ENCODE measurements at regions not wholly inside any gene's neighbourhood (a gene's known extent, or its start where the extent isn't known, plus 50 kb on each side); places are given as distances from the start of the nearest gene placed in this dataset.

DNA sequence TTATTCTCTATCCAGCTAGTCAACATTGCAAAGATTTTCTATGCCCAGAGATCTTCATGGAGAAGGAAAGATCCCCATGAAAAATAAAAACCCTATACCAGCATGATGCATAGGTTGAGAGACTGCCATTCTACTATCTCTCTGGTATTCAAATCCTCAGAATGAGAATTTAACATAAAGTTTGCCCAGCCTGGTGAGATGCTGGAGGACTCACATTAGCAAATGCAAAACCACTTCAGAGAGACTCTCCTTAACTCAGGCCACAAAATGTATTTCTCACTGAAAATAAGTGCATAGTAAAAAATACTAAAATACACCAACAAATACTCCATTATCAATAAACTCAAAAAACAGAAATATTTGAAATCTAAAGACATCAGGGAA lies 430.0 kb upstream of the RUNX1 start:
- peaks cover 5% of the 10 kb centered on the region for H3K27me3 ChIP-seq
- no peak overlapping the region for H3K27ac ChIP-seq
- H3K4me1 ChIP-seq = no peaks in the 10 kb centered on the region
- H3K4me3 ChIP-seq = no peak overlapping the region
- H3K36me3 ChIP-seq = no peaks in the 10 kb centered on the region
- no peaks in the 10 kb centered on the region for H3K9me3 ChIP-seq
- TF ChIP-seq, protein P1, sequence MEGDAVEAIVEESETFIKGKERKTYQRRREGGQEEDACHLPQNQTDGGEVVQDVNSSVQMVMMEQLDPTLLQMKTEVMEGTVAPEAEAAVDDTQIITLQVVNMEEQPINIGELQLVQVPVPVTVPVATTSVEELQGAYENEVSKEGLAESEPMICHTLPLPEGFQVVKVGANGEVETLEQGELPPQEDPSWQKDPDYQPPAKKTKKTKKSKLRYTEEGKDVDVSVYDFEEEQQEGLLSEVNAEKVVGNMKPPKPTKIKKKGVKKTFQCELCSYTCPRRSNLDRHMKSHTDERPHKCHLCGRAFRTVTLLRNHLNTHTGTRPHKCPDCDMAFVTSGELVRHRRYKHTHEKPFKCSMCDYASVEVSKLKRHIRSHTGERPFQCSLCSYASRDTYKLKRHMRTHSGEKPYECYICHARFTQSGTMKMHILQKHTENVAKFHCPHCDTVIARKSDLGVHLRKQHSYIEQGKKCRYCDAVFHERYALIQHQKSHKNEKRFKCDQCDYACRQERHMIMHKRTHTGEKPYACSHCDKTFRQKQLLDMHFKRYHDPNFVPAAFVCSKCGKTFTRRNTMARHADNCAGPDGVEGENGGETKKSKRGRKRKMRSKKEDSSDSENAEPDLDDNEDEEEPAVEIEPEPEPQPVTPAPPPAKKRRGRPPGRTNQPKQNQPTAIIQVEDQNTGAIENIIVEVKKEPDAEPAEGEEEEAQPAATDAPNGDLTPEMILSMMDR (IDR thresholded peaks at IDR 0.05) = no peak
- TF ChIP-seq POLR2A (IDR thresholded peaks at IDR 0.05) (no peak), POLR2AphosphoS5 (IDR thresholded peaks at IDR 0.05) (no peak), EP300 (IDR thresholded peaks at IDR 0.05) (no peak)
- no peak for DNase-seq (ENCODE audit: low spot score in 2 of 2)

DNA sequence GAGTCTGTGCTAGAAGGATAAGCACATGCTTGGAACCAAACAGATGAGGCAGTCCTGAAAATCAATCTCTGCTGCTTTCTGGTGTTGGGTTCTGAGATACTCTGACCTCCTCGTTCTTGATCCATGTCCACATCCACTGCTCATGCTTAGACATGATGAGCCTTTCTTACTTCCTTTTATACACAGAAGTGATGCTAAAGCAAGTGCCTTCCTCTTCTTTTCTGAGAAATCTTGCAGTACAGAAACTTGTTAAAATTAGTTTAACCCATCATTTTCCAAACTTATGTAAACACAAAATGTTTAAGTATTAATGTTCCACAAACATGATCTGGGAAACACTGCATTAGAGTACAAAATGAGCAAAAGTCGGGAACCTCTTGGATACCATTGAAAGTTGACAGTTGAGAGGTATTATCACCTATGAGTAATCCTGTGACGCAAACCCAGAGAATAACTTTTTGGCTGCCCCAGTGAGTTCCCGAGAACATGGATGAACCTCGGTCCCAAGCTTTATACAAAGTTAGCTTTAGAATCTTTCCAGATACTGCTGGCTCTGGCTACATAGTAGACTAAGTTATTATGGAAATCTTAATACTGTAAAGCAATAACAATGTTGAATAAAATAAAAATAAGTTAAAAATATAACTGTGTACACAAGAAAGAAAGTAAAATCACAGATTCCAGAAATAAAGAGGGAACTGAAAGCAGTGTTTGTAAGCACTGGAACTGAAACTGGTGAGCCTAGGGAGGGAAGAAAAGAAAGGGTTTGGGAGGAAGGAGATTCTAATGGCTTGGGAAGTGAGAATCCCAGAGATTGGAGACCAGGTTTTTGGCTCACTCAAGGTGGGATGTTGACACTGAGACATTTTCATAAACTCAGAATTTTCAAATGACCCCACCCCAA lies 429.3 kb upstream of the RUNX1 start:
- TF ChIP-seq POLR2A (IDR thresholded peaks at IDR 0.05) = no peak
- no peak for DNase-seq (ENCODE audit: low spot score in 2 of 2)
- Histone ChIP-seq H3K4me3 (no peak overlapping the region), H3K27me3 (peaks cover 5% of the 10 kb centered on the region), H3K9me3 (no peaks in the 10 kb centered on the region), H3K27ac (no peak overlapping the region), H3K4me1 (no peaks in the 10 kb centered on the region), H3K36me3 (no peaks in the 10 kb centered on the region)
- 87% methylated on average over 5 of the region's 5 CpGs for WGBS

DNA sequence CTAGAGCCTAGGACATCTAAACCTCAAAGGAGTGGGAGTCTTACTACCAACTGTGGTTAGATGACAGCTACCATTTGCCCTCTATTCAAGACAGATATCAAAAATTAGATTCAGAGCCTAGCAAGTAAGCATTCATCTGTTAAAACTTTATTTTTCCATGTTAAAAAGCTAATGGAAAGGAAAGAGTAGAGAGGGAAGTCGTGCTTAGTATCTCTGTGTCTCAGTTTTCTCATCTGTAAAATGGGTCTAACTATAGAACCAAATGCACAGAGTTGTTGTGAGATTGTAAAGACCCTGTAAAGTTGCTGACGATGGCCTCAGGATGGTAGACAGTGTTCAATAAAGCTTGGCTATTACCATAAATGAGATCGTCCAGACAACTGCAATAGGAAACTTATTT lies 428.5 kb upstream of the RUNX1 start:
- no peak overlapping the region for H3K27ac ChIP-seq
- H3K4me3 ChIP-seq = no peak overlapping the region
- H3K9me3 ChIP-seq = no peaks in the 10 kb centered on the region
- DNase-seq (ENCODE audit: low spot score in 2 of 2) = no peak
- H3K27me3 ChIP-seq = peaks cover 5% of the 10 kb centered on the region
- H3K36me3 ChIP-seq = no peaks in the 10 kb centered on the region
- WGBS = 85% methylated on average over 3 of the region's 3 CpGs
- H3K4me1 ChIP-seq = no peaks in the 10 kb centered on the region
- TF ChIP-seq POLR2AphosphoS5 (IDR thresholded peaks at IDR 0.05) (no peak), EP300 (IDR thresholded peaks at IDR 0.05) (no peak), POLR2A (IDR thresholded peaks at IDR 0.05) (no peak)
- TF ChIP-seq, protein P1 (IDR thresholded peaks at IDR 0.05) = no peak

DNA sequence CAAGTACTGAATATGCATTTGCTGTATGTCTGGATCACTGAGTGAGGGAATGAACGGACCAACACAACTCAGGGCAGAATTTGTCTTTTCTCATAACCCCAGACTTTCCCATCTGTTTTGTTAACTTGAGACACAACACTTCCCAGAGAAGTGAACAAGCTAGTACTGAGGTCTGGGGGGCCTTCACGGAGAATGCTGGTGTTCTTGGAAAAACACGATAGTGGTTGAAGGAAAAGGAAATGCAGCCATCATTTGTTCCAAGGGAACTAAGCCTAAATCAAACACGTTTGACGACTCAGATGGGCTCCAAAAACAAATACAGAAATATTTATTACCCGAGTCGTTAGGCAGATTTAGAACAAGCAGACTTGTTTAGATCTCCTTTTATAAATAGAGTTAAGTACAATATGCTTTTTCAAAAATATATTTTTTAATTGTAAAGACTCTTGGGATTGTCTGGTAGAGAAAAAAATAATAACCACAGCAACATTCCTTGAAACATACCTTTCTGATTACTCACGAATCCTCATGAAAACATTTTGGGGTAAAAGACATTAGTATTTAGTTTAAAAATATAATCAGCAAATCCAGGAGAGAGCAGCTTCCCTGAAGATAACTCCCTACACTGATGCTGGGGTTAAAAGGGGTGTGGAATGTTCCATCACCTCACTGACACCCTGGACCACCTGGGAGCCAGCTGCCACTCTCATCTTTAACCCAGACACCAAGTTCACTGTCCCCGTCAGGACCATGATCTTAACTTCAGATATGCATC lies 427.7 kb upstream of the RUNX1 start:
- peaks cover 5% of the 10 kb centered on the region for H3K27me3 ChIP-seq
- TF ChIP-seq EP300 (IDR thresholded peaks at IDR 0.05) = no peak
- TF ChIP-seq POLR2A (IDR thresholded peaks at IDR 0.05) = no peak
- no peak for TF ChIP-seq POLR2AphosphoS5 (IDR thresholded peaks at IDR 0.05)
- TF ChIP-seq, protein P1 (IDR thresholded peaks at IDR 0.05) = no peak
- no peaks in the 10 kb centered on the region for H3K36me3 ChIP-seq
- H3K4me1 ChIP-seq = no peaks in the 10 kb centered on the region
- H3K9me3 ChIP-seq = no peaks in the 10 kb centered on the region
- no peak overlapping the region for H3K27ac ChIP-seq
- DNase-seq (ENCODE audit: low spot score in 2 of 2) = no peak
- H3K4me3 ChIP-seq = no peak overlapping the region
- 40% methylated on average over 9 of the region's 9 CpGs for WGBS

DNA sequence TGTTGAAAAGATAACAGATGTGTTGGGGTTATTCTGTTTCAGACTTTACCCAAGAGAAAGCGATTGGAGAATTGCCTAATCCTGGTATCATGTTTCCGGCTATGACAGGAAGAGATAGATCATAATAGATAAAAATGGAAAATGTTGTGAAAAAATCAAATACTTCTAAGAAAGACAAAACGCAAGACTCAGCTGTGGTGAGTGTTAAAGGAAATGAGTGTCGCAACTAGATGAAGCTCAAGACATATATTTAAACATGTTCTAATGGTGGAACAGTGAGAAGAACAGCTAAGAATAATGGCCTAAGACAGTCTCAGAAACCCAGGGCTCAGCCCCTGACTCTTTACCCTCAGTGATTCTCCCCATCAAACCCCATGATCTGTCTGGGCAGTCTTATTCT lies 426.7 kb upstream of the RUNX1 start:
- Histone ChIP-seq H3K4me1 (no peaks in the 10 kb centered on the region), H3K27me3 (no peaks in the 10 kb centered on the region), H3K9me3 (no peaks in the 10 kb centered on the region), H3K27ac (no peak overlapping the region), H3K36me3 (no peaks in the 10 kb centered on the region), H3K4me3 (no peak overlapping the region)
- TF ChIP-seq EP300 (IDR thresholded peaks at IDR 0.05) (no peak), POLR2A (IDR thresholded peaks at IDR 0.05) (no peak), POLR2AphosphoS5 (IDR thresholded peaks at IDR 0.05) (no peak)
- TF ChIP-seq, protein P1 (IDR thresholded peaks at IDR 0.05) = no peak
- WGBS = 61% methylated on average over 4 of the region's 4 CpGs
- DNase-seq (ENCODE audit: low spot score in 2 of 2) = no peak

Data from suprapubic skin (tissue), 4 donors.